UCSD-AML1 (cell line): ENCODE measurements at regions not wholly inside any gene's neighbourhood (a gene's known extent, or its start where the extent isn't known, plus 50 kb on each side); places are given as distances from the start of the nearest gene placed in this dataset.

ENCODE experiments used
- DNase-seq: peaks from one replicate; lab custom pipeline; 2025; ENCODE audit not compliant: unreplicated experiment; lab: John Stamatoyannopoulos, UW

DNA sequence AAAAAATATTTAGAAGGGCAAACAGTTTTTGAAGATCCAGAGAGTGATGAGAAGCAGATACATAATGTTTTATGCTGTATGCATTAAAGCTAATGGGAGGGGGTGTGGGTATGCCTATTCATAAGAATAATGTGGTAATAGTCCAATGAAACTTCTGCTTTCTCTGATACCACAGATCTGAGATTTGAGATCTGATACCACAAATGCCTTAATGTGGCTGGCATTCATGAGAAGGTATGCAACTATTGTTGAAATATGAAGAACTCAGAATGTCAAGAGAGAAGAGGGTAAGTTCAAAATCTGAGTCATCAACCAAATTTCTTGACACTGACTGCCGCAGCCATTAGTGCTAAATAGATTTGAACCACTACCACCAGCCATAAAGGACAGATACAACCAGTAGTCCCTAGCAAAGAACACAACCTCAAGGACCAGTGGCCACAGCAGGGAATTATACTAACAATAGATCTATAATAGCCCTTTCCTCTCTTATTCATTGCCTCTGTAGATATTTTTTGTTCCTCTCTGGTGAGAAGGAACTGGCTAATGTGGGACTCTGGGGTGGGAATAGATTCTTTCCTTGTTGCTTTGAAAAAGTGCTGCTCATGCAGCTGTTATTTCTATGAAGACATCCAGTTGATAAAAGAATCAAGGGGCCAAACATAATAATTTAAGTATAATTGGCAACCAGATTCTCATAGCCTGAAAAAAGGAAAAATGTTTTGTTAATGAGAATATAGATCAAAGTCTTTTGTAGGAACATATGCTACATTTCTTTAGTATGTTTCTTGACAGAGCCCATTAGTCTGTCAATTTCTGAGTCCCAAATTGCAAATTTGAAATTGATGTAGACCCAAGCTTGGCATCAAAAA is 256.5 kb upstream of the ZNF608 start:
- DNase-seq, result no peak

DNA sequence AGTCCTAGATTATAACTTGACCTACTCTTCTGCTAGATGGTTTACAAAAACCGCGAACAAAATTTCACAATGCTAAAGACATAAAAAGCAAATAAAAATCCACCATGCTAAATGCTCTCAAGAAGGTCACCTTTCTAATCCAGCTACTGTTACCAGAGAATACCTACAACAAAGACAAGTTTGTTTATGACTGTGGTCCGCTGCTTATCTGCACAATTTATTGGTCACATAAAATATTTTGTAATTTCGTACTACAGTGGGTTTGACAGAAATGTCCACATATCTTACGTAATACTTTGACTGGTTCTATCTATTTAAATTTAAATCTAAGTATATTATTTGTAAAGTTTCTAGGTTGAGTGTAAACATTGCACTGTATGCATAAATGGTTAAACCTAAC is 257.6 kb upstream of the ZNF608 start:
- DNase-seq, result no peak

DNA sequence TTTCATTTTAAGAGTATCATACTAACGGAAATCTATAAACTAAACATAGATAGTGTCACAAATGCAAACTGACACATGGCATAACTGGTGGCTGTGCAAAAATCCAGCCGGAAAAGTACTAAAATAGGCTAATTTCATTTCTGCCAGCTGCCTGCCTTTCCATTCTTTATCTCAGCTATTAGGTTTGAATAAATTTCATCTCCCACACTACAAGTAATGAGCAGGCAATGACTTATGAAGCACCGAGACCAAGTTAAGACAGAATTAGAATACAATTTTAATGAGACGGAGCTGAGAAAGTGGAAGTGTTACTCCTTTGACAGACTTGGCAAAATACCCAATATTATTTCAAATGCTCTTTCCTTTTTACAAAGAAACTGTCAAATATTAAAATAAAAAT is 258.8 kb upstream of the ZNF608 start:
- DNase-seq, result no peak

DNA sequence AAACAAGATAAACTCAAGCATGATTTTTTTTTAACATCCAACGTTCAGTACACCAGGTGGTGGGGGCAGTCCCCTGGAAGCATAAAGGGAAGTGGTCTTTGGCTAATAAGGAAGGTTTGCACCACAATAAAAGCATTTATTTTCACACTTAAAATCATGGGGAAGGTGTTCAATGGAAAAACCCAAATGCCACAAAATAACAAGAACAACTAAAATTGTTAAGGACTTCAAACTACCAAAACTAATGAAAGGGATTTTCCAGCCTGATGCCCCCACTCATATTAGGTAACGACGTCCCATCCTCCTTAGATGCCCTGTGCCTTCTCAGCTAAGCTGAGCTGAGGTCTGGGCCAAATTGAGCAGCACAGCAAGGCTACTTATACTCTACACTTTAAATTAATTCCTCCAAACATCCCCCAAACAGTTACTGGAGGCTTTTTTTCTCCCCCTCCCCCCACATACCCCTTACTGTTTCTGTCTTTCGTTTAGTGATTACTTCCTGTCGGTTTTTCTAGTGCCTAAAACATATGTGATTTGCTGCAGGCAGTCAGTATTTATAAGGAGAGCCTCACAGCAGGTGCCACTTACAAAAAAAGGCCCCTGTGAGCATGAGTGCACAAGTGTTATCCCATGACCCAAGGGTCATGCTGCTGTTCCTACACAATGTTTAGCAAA is 259.7 kb upstream of the ZNF608 start:
- DNase-seq, result no peak

DNA sequence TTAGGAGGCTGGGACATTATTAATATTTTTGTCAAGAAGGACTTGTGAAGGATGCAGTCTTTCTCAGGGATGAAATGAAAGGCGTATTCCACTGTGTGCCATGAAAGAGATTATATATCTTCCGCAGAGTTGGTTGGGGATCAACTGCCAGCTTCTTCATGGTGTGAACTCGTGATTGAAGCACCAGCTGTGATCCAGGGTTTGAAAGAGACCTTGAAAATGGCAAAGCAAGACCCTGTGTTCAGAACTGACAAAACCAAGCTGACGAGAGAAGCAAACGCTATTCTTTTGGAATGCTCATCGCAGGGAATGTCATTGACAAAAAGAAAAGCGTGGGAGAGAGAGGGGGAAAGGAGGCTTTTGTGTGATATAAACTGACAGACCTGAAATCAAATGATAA is 263.9 kb upstream of the ZNF608 start:
- no peak for DNase-seq

DNA sequence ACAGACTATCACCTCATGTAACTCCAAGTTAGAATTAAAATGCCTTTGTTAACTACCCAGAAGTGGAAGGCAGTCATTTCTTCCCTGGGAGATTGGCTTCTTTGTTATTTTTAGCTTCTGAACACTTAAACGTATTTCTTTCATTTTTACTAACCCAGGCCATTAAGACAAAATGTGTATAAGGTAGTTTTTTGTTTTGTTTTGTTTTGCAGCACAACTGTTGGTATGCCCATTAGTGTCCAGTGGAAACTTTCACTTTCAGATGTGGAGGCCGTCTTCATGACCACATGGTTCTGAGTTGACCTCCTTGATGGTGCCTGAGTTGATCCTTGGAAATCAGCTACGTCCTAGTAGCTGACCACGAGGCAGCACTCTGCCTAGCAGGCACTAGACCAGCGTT is 264.6 kb upstream of the ZNF608 start:
- no peak for DNase-seq

DNA sequence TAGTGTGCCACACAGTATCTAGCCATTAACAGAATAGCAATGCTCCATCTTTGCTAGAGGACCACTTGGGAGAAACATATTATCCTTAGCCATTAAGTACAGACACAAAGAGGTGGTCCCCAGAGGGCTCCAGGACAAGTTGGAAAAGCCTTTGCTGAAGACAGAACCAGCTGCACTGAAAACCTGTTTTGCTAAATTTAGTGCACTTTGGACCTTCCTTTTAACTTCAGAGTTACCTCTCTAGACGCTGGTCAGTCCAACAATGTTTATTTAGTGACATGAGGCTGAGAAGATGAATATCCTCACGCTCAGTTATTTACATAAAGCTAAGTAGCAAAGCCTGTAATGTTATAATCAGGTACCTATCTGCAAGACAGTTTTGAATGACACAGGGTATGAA is 265.0 kb upstream of the ZNF608 start:
- no peak for DNase-seq

DNA sequence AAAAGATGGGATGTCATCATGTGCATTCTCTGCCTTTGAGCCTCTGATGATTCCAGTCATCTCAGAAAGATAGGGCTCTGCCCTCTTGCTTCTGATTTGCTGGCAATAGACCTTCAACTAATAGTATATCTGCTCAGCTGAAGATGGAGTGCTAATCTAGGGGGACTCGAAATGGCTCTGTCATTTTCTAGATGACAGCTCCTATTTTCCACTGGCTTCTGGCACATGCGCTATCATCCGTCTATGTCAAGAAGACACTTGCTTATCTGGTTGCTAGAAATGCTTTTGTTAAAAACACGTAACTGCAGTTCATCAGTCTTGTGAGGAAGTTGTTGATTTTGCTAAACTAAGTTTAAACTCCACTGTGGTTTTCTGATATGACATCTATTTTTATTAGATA is 265.5 kb upstream of the ZNF608 start:
- no peak for DNase-seq

DNA sequence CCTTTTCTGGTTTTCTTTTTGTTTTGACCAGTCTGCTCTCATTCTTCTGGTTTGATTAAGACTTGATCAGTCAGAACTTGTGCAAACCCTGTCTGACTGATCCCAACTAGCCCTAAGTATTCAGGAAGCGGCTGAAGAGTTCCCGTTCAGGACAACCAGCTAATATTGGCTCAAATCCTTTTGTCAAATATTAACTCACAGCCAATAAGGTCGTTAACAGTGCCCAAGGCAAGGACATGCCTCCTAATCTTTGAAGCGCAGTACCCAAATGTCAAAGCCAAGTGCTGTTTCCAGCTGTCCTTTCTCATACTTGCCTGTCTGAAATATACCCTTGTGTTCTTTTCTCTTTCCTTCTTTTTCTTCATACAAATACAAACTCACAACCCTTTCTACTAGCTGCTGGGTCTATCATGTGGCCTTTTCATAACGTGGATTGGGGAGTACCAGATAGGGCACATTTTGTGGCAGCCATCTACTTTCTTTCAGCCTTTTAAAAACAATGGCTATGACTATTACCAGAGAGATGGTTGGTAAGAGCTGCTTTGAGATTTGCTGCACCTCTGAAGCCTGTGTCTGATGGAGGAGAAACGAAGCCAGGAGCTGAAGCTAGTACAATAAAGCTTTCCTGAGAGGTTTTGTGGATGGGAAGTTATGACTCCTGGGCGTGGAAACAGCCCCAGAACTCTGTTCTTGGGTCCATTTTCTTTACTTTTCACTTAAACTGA is 266.4 kb upstream of the ZNF608 start:
- no peak for DNase-seq

DNA sequence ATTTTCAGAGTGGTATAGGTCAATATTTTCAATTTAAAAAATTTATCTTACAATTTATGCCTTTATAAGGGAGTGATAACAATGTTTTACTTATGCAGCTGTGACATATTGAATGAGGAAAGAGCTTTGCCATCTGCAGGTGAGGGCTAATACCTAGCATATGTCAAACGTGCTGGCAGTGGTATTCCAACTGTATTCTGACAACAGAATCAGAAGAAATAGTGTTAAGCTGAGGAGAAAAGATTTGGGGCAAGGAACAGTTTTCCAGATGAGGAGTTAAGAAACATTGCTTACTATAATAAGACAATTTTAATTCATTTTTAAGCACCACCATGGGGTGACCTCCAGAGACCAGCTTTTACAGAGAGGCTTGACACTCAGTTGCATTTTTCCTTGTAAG is 267.8 kb upstream of the ZNF608 start:
- DNase-seq, result no peak

DNA sequence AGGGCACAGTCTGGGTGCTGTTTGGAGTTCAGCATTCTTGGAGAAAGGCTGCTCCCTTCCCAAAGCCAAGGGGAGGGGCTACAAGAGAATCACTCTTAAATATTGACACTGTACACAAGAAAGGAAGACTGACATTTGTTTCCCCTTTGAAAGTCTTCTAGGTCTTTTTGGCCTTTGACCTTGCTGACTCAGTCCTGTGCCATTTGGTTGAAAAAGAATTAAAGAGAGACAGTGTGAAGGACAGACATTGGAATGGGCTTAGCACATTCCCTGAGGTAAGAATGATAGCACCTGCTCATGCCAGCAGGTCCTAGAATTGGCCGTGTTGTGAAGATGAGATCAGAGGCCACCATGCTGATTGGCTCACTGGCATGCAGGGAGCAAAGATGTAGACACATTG is 271.4 kb upstream of the ZNF608 start:
- no peak for DNase-seq

DNA sequence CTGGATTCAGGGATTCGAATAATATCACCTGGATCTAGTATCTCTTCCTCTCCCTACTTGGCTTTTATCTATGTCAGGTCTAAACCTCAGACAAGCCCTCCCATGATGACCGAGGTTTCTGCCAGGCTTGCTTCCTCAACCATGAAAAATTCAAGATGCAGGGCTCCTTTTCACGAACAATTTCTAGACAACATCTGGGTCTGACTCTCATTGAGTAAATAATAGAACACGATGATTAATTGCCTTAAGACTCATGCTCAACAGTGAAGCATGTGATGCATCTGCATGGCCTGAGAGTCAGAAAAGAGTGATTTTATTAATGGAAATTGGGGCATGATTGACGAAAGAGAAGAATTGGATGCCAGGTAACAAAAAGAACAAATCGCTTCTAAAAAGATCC is 277.2 kb upstream of the ZNF608 start:
- DNase-seq, result no peak

DNA sequence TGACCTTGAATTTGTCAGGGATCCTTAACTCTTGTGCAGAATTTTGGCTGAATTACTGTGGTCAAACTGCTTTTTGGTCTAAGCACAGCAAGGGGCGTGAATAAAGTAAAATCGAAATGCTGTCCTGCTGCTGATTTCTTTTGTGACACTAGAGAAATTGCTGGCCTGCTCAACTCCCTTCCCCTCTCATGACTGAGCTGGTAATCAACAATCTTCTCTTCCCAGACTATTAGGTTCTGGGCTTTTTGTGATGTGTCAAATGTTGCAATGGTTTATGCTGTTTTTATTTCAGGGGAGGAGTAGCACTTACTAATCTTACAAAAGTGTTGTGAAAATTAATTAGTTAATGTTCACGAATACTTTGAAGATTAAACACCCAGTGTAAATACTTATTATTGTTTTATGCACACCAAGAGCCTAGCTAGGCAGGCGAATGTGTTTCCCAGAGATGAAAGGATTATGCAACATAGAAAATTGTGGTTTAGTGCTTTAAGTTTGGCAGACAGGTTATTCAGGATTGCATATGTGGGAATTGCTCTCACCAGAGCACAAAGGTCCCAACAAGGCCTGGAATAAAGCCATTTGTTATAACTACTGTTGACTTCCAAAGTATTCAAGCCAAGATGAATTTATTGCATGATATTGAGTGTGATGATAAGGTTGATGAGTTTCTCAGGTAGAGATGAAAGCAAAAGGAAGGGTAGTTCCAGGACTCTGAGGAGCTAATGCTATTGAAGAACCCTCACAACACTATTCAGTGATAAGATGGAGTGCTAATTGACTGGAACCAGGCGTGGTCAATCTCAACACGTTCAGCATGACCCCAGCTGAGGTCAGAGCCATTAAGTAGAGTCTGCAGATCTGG is 280.7 kb upstream of the ZNF608 start:
- no peak for DNase-seq

DNA sequence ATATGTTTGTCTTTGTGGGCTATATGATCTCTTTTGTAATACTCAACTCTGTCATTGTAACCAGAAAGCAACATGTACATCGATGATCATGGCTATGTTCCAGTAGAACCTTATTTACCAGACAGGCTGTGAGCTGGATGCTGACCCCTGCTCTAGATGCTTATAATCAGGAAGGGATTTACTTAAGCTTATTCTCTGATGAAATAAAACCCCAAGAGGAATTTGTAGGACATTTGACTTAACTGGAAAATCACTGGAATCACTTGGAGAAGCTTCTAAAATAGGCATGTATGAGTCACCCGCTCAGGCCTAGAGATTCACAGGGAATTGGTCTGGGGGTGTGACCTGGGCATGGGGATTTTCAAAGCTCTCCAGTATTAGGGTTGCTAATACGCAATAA is 285.8 kb upstream of the ZNF608 start:
- DNase-seq, result no peak

DNA sequence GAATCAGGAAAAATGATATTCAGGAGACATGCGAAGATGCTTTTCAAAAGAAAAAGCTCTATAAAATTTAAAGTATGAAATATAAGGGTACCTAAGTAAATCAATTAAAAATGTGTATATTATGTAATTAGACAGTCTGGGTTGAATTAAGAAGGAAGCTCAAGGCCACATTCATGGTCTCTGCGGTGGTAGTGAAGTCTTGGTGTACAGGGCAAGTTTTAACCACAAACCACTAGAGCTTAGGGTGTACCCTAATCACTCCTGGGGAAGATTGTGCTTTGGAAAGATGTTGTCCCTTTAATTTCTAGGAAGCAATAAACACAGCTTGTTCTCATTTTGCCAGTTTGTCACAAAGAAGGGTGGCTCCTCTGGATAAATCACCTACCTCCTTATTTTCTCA is 287.2 kb upstream of the ZNF608 start:
- no peak for DNase-seq

DNA sequence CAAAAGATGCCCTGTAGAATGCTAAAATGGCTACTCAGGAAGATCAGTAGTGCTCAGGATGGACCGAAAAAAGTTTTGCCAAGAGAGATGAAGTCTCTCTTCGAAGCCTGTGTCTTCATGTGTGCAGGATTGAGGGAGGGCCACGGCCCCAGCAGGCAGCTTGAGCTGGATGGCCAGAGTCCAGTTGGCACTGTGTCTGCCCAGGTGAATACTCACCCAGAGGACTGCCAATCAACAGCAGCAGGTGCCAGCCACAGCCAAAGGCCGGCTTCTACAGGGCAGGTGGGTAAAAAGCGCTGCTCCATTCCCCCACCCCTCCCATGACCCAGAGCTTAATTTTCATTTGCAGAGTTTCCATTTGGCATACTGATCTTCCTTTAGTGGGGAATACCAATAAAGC is 287.9 kb upstream of the ZNF608 start:
- DNase-seq, result no peak

DNA sequence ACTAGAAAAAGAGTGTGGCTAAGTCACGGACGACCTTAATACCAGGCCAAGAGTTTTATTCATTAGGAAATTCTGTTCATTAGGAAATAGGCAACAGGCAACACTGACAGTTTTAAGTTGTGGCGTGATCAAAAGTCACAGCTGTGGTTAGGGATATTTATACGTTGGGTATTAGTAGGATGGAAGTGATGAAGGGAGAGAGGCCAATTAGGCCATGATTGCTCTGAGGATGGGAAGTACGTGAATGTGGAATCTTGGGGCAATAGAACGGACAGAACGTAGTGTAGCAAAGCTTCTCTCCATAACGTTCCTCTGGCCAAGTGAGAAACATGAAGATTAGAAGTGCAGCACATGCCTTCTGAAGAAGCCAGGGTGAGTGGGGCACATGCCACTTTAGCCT is 290.1 kb upstream of the ZNF608 start:
- DNase-seq, result no peak

DNA sequence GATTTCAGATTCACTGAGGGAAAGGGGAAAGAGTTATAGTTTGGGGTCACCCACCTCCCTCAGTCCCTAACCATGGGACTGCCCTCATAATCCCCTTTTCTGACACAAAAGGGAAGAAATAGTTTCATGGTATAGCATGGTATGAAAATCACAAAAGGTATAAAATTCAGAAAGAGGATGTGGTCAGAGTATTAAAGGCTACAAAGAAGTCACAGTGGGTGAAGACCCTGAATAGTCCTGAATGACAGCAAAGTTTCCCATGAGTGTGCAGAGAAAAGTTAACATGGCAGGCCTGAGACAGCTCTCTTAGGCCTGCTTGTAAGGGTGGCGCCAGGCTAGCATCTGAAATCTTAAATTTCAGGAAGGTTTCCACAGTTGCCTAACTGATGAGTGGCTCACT is 290.6 kb upstream of the ZNF608 start:
- no peak for DNase-seq

DNA sequence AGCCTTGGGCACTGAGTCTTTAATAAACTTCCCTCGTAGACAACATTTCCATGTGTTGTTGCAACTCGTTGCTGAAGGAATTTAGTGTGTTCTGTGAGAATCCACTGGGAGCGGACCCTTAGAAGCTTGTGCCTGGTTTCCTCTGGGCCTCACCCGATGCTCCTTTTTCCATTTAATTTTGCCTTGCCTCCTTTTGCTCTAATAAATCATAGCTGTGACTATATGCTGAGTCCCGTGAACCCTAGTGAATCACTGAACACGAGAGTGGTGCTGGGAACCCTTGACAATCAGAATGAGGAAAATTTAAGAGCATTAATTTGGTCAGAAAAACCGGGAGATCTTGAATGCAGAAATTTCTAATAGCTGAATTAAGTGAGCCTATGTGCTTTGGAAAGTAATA is 291.1 kb upstream of the ZNF608 start:
- DNase-seq, result no peak

DNA sequence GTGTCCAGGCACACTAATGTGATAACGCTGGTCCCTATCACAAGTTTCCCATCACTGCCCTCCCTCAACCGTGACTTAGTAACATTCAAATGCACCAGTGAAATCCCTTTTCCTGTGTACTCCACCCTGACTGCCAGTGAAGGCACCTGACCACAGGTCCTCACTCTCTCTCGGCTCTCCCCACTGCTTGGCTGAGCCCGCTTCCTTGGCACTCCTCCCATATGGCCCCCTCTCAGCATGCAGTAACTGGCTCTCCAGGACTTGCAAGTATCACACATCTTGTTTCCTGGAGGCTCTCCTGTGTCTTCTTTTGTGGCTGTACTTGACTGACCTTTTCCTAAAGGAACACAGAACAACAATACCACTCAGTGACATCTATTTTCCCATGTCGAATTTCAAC is 292.0 kb upstream of the ZNF608 start:
- no peak for DNase-seq

DNA sequence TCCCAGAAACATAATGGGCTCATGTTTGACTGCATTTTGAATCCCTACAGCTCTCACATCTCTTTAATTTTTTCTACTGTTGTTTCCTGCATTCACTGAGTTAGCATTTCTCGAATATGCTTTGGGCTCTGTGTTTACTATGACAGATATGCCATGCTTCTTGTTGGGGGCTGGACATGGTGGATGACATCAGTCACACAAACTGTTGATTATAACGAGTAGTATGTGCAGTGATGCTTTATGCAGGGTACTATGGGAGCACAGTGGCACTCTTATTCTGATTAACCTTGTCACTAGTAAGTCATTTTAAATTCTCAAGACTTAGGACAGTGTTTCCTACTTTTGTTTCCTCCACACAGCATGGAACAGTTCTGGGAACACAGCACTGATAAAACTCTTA is 295.4 kb upstream of the ZNF608 start:
- no peak for DNase-seq
